ENCODE measurements at regions not wholly inside any gene's neighbourhood (a gene's known extent, or its start where the extent isn't known, plus 50 kb on each side); places are given as distances from the start of the nearest gene placed in this dataset.

DNA sequence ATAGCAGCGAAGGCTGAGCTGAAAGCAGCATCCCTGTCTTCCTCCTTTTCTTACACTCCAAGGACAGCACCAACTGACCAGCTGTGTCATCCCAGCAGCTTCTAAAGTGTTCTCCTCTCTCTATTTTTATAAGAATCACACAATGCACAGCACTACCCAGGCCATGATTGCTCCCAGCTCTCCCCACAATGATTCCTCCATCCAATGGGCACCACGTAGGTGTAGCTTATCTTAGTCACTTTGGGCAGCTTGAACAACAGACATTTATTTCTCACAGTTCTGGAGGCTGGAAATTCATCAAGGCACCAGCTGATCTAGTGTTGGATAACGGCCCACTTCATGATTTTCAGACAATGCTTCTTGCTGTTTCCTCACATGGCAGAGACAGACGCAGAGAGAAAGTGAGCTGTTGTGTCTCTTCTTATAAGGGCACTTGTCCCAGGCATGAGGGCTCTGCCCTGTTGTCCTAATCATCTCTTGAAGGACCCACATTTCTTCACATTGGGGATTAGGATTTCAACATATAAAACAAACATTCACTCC lies 92.0 kb upstream of the CDC14C start:
- Histone ChIP-seq H4K5ac (ENCODE audit: insufficient read length, low read depth, low read length) (no peak overlapping the region), H2BK15ac (ENCODE audit: low read depth, low read length) (no peak overlapping the region), H3K27me3 (ENCODE audit: insufficient read depth, low read length) (no peaks in the 10 kb centered on the region), H3K23ac (ENCODE audit: insufficient read length, low read depth, low read length) (no peak overlapping the region), H3K9me3 (ENCODE audit: control insufficient read depth, low read depth, low read length) (no peaks in the 10 kb centered on the region), H3K79me1 (ENCODE audit: insufficient read depth, low read depth, low read length, poor library complexity, severe bottlenecking) (no peaks in the 10 kb centered on the region), H2AK5ac (ENCODE audit: insufficient read length, low read length) (no peak overlapping the region), H3K9ac (ENCODE audit: extremely low read depth, insufficient read length, low read length) (no peak overlapping the region), H3K4me2 (ENCODE audit: insufficient read depth, insufficient read length, low read length) (no peak overlapping the region), H3K4ac (ENCODE audit: low read depth, low read length) (no peak overlapping the region), H2BK120ac (ENCODE audit: low read depth, low read length, poor library complexity, severe bottlenecking) (no peak overlapping the region), H4K91ac (ENCODE audit: insufficient read length, low read depth, low read length) (no peak overlapping the region), H4K8ac (replicated peaks; ENCODE audit: insufficient read length, low read depth, low read length) (no peak overlapping the region), H3K14ac (ENCODE audit: insufficient read depth, low read length) (no peak overlapping the region), H4K20me1 (ENCODE audit: control insufficient read depth, insufficient read depth, insufficient read length) (no peaks in the 10 kb centered on the region), H3T11ph (ENCODE audit: low read length) (no peak overlapping the region), H3K56ac (ENCODE audit: insufficient read length, low read depth, low read length) (no peak overlapping the region), H2BK5ac (ENCODE audit: insufficient read length, low read length) (no peak overlapping the region), H2AFZ (ENCODE audit: low read length) (no peak overlapping the region), H3K4me1 (ENCODE audit: insufficient read depth, low read length) (no peaks in the 10 kb centered on the region), H3K18ac (ENCODE audit: insufficient read length, low read depth, low read length) (no peak overlapping the region), H2BK12ac (ENCODE audit: insufficient read length, low read depth, low read length) (no peak overlapping the region), H3K27ac (ENCODE audit: insufficient read length, low read depth, low read length) (no peak overlapping the region), H3K79me2 (ENCODE audit: insufficient read depth, low read length) (no peaks in the 10 kb centered on the region), H3K23me2 (ENCODE audit: insufficient read length, low read depth, low read length, poor library complexity, severe bottlenecking) (no peaks in the 10 kb centered on the region), H2BK20ac (ENCODE audit: low read depth, low read length, poor library complexity, severe bottlenecking) (no peak overlapping the region)
- DNase-seq = no peak
- TF ChIP-seq, protein P1, sequence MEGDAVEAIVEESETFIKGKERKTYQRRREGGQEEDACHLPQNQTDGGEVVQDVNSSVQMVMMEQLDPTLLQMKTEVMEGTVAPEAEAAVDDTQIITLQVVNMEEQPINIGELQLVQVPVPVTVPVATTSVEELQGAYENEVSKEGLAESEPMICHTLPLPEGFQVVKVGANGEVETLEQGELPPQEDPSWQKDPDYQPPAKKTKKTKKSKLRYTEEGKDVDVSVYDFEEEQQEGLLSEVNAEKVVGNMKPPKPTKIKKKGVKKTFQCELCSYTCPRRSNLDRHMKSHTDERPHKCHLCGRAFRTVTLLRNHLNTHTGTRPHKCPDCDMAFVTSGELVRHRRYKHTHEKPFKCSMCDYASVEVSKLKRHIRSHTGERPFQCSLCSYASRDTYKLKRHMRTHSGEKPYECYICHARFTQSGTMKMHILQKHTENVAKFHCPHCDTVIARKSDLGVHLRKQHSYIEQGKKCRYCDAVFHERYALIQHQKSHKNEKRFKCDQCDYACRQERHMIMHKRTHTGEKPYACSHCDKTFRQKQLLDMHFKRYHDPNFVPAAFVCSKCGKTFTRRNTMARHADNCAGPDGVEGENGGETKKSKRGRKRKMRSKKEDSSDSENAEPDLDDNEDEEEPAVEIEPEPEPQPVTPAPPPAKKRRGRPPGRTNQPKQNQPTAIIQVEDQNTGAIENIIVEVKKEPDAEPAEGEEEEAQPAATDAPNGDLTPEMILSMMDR (conservative IDR thresholded peaks at IDR 0.05) = no peak
- H3K9me3 Mint-ChIP-seq = no peaks in the 10 kb centered on the region
- no peaks in the 10 kb centered on the region; the same call in 1 of the 2 replicates for H3K27me3 Mint-ChIP-seq (ENCODE audit: low read depth)
- no peak overlapping the region for H3K4me3 Mint-ChIP-seq
- no peak overlapping the region for H3K27ac Mint-ChIP-seq
- no CpG with 5 or more reads among the region's 4 CpGs for WGBS (ENCODE audit: extremely low coverage, insufficient read length, low lambda C conversion rate)
- H3K4me1 Mint-ChIP-seq = no peaks in the 10 kb centered on the region
- no peaks in the 10 kb centered on the region; a peak in 1 of 7 replicates for H3K36me3 Mint-ChIP-seq (ENCODE audit: insufficient read depth in 1 of 3, low read depth in 3 of 3)

Data from H9 (cell line).